Stimulated activated CD4-positive, alpha-beta T cell treated with anti-CD3 and anti-CD28 coated beads, Interleukin-2, amount 100 ng/mL, for 24 hours (primary cell): ENCODE measurements at regions not wholly inside any gene's neighbourhood (a gene's known extent, or its start where the extent isn't known, plus 50 kb on each side); places are given as distances from the start of the nearest gene placed in this dataset.

Source experiments
- DNase-seq, 2 donors: peaks; one replicate each; pipeline ENCODE4 v3.0.0-alpha.2; 2020

DNA sequence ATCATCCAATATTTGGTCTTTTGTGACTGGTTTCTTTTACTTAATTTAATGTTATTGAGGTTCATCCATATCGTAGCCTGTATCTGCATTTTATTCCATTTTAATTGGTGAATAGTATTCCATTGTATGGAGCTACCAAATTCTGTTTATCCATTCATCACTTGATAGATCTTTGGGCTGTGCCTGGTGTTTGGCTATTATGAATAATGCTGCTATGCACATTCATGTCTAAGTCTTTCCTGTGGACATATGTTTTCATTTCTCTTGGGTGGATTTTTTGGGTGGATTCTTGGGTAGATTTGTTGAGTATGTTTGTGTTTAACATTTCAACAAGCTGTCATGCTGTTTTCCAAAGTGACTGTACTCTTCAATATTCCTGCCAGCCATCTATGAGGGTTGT is 52.5 kb upstream of the NEDD4L start:
- DNase-seq = no peak

DNA sequence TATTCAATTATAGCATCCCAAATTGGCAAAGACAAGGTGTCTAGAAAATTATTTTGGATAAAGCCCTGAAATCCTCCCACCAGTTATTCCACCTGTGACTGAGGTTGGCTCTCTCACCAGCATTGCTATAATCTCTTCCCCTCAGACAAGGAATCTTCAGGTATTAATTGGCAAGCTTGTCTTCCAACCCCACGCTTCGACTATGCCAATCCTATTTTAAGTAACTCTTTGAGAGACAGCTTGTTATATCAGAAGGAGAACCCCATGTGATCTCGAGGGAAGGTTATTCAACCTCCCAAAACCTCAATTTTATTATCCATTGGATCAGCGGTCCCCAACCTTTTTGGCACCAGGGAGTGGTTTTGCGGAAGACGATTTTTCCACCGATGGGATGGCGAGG is 54.5 kb upstream of the NEDD4L start:
- no peak for DNase-seq

DNA sequence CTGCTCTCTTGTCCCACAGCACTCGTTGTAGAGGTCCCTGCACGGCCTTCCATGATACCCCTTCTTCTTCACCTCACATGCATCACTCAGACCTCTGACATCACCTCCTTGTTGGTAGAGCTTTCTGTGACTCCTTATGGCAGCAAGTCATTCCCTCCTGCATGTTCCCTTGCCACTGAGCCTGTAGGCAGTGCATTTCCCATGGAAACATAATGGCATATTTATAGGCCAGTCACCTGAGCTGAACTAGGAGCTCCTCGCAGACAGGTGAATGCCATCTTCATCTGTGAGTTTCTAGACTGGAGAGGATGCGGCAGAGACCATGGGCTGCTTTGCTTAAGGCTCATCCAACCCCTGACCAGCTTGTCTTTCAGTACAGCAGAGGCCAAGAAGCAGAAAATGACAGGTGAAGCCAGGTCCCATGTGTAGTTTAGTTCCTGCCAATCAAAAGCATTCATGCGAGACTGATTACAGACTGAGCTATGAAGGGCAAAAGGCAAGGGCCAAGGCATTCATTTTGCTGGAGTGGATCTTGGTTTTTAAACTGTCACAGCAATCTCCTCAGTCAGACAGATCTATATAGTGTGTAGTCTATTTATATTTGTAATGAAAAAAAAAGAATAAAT is 59.4 kb upstream of the NEDD4L start:
- no peak for DNase-seq

DNA sequence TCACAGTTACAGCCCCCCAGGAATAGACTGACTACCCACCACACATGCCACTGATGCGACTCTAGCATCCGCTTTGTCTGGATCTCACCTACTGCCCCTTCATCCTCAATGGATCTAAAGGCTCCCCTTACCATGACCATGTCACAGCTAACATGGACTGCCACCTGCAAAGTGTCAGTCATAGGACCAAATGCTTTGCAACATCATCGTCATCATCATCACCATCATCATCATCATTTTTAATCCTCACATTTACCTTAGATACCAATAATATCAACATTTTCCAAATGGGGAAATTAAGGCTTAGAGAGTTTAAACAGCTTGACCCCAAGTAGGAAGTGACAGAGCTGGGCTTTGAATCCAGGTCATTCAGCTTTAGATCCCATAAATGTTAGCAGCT is 60.1 kb upstream of the NEDD4L start:
- DNase-seq = no peak

DNA sequence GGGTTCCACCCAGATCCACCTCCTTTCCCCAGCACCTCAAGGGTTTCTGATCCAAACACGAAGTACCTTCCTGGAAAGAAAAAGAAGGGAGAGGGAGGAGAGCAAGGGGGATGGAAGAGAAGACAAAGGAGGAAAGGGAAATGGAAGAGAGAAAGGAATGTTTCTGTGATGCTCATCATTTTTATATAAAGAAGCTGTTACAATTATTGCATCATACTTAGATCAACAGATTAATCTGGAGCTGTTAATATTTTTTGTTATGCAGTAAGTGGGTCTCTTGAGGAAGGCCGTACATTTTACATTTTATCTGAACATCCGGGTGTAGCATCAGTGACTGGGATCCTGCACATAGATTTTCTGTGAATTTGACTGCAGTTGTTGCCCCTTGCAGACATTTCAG is 60.6 kb upstream of the NEDD4L start:
- no peak for DNase-seq

DNA sequence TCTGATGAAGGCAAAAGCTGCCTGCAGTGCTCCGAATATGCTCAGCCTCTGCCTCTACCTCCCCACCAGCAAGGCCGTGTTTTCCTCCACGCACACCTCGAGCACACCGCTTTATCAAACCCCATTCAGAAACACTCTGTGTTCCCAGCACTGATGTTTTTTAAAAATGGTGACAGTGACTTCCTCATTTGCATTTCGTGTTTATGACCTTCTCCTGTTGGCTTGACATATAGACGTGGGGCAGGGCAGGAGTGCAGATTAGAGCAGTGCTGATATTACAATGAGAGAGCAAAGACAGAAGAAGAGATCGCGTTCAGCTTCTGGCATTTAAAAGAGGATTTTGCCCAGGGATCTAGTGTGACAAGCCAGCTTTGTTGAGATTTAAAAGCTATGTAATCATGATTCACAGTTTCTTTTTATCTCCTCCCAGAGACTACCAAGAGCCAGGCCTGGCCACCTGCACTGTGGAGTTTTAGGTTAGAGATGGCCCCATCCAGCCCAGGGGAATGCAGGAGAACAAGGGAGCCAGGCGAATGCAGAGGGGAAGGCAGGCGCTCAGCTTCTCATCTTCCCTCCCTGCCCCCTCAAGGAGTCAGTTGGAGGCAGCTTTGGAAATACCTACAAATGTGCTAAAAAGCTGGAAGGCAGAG is 61.5 kb upstream of the NEDD4L start:
- DNase-seq = no peak

DNA sequence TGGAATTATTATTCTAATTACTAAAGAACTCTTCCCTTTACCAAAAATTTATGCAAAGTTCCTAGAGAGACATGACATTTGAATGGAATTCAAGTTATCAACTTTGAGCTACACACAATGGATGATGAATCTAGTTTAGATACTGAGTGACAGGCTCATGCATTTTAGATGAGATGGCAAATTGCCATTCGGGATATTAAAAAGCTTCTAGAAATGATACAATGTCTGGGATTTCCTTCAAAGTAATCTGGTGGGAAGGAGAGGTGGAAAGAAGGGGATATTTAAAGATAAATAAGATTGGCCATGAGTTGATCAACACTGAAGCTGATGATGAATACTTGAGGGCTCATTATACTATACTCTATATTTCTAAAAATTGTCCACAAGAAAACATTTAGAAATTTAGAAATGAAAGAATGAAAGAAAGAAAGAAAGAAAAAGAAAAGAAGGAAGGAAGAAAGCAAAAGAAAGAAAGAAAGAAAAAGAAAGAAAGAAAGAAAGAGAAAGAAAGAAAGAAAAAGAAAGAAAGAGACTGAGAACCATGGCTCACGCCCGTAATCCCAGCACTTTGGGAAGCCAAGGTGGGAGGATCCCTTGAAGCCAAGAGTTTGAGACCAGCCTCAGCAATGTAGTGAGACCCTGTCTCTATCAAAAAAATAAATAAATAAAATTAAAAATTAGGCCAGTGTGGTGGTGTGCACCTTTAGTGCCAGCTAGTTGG is 62.6 kb upstream of the NEDD4L start:
- DNase-seq = no peak

DNA sequence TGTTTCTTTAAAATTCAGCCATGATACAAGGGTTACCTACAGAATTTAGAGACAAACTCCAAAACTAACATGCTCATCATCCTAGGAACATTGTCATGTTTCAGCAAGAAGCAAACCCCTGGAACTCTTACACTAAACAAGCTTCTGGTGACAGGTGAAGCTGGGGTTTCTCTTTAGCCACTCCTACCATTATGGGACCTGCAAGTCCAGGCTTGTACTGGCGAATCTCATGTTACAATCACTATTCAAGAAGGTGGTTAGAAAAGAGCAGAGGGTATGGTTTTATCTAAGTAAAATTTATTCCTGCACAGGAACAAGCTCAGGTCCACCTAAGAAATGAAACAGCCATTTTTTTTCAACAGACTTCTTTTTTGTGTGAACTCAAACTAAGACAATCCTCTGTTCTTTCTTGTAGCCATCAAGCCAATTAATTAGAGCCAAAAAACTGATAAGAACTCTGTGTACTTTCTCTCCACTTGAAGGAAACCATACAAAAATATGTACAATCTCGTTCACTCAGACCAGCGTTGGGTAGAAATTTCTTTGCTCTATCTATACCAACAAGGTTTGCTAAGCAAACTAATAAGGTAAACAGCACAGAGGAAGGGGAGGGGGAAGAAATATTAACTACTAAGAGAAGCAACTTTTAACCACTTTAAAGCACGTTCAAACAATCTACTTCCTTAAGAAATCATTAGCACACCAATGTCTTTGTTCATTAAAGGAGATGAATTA is 63.3 kb upstream of the NEDD4L start:
- DNase-seq = no peak

DNA sequence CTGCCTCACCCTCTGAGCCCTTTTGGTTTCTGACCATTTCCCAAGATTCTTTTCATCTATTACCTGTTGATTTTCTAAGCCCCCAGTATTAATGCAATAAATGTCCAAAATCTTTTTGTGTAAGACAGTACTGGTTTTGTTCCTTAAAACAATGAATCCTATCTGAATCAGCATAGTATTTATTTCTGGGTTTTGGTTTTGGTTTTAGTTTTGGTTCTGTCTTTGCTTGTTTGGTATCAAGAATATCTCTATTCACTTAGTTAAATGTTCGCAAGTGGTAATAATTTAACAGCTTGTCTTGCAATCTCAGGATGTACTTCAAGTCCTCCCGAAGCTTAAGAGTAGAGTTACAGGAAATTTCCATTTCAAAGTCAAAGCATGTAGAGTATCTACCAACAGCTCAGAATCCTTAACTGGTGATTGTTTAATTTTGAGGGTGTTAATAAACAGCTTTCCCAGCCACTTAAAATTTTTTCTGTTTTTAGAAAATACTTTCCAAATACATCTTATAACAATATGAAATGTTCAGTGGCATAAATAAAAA is 67.7 kb upstream of the NEDD4L start:
- no peak for DNase-seq

DNA sequence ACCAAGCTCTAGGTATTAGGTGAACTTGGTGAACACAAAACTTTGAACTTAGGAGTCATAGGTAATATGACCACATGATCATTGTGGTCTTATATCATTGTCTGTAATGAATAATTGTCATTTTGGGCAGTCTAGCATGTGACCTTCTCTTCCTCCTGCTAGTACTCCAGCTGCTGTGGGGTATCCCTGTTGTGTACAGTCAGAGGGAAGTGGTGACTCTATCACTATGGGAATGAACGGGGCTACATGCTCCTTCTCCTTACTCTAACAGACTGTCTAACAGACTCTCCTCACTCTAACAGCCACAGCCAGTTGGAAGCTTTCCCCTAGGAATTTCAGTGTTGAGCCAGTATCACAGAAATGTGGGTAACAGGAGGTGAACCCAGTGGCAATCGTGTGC is 68.2 kb upstream of the NEDD4L start:
- no peak for DNase-seq

DNA sequence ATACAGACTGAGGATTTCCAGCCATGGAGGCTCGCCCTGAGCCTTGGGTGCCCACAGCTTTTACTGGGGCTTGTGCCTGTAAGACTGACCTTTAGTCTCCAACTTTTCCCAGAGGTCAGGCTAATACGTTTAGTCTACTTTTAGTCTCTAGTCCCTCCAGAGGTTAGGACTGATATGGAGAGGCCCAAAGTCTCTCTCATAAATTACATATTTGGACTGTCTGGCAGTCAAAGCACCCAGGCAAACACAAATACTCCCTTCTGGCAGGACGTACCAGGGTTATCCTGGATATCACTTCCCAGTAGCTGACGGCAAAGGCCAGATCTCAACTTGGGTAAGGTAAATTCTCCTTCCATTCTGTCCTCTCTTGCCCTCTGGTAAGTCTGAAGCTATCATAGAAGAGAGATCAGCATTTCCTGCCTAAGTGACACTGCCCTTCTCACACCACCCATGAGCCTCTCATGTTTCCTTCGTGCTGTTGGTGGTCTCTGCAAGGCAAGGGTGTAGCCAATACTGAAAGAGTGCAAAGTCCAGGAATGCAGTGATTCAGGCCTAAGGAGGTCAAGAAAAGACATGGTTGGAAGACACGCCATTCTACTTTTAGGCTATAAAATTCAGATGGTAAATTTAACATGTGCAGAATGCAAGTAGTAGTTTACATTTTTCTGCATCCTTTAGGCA is 69.3 kb upstream of the NEDD4L start:
- no peak for DNase-seq

DNA sequence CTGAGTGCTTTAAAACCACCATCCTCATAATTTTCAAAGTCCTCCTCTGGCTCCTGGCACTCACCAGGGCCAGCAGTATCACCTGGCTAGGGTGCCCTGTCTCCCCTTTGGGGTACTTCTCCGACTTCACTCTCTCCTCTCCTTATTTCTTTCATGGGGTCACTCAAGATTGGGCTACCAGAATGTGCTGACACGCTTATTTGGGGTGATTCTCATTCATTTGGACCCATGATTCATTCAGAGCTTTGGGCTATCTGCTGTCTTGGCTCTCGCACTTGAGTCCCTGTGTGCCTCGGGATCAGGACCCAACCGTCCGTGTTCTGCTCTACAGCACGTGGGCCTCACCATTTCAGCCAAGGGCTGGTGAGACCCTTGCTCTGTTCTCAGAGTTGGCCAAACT is 70.1 kb upstream of the NEDD4L start:
- DNase-seq = no peak

DNA sequence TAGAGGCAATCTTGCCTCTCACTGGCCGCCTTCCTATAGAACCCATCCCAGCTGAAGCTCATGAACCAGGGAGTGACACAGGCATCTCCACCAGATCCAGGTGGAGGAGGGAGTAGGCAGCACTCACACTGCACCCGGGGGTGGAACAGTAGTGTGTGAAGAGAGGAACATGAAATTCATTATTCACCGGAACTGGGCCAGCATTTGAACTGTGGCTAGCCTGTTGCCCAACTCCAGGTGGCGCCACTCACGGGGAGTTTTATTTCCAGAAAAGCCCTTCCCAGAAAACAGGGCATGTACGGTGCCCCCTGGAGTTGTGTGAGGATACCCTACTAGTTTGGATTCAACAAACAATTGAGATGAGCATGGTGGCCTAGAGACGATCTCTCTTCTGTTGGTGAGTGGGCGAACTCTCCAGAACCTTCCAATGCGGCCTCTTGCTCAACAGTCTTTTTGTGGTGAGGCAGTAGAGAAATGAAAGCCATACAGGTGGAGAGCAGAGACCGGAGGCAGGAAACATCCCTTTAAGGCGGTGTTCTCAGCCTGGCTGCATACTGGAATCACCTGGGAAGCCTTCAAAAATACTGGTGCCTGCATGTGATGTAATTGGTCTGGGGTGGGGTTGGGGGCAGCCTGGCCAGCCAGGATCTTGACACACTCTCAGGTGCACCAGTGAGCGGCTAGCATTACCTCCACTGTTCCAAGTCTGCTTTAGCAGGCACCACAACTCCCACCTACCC is 73.5 kb upstream of the NEDD4L start:
- peak in 1 of 2 donors; percentile 29 for DNase-seq

DNA sequence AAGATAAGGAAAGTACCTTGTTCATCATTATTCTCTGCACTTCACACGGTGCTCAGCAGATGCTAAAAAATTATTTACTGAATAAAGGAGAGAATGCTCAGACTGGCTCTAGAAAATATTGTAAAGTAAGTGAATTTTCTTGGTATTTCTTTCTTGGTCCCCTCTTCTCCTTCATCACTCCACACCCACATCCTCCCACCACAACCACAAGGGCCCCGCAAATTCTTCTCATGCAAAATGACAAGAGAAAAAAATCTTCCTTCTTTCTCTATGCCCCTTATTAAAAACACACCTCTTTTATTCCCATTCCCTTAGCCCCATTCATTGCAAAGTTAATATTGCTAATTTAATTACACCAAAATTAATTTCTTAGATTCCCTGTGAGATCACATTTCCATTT is 74.2 kb upstream of the NEDD4L start:
- DNase-seq = no peak

DNA sequence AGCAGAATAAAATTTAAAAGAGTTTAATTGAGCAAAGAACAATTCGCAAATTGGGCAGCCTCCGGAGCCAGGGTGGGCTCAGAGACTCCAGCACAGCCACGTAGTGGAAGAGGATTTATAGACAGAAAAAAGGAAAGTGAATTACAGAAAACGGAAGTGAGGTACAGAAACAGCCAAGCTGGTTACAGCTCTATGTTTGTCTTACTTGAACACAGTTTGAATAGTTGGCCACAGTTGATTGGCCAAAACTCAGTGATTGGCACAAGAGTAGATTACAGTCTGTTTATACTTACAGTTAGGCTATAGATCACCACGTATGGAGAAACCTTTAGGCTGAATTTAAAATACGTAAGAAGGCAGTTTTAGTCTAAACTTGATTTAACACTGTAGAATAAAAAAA is 78.8 kb upstream of the NEDD4L start:
- DNase-seq = no peak

DNA sequence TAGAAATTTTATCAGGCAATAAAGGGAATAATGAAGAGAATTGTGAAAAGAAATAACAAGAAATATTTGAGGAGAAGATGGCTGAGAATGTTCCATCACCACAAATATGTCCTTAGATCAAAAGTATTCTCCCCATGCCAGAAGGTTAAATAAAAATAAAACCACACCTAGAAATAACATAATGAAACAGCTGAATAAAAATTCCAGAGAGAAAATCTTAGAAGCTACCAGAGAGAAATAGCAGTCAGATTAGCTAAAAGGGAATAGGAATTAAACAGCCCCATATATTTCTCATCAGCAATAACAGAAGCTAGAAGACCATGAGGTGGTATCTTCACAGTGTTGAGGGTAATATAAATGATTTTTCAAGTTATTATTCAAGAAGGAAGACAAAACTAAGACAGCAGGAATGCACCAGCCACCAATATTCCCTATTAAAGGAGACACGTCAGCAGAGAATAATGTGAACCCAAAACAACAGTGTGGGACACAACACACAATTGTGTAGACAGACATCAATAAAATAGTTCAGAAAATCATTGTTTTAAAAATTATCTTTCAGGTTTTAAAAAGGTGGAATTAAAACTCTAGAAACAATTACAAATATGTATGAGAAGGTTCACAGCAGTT is 82.0 kb upstream of the NEDD4L start:
- no peak for DNase-seq

DNA sequence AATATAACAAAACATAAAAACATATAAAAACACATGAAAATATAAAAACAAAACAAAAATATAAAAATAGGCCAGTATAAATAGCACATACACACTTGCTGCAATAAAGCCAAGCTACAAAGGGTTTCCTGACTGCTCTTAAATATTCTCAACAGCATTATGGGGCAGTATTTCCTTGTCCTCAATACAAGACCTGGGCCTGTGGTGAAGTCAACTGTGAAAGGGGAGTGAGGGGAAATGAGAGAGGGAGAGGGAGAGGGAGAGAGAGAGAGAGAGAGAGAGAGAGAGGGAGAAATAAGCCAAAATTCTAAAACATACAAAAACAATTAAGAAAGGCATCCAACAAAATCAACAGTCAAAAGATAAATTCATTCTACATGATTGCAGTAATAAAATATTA is 82.6 kb upstream of the NEDD4L start:
- DNase-seq = no peak

DNA sequence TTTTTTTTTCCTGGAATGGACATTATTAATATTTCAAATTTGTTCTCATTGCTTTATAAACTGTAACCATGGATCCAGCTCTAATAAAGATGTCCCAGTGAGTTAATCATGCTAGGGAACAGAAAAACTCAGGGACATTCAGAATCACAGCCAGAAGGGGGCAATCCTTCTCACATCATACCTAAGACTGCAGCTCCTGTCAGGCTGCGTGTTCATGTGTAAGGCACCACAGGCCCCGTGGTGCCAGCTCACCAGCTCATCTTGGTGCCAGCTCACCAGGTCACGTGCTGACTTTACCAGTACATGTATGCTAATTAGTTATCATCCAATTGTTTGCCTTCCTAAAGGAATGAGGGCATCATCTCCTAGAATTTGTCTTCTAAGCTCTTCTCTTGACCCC is 84.7 kb upstream of the NEDD4L start:
- DNase-seq = no peak

DNA sequence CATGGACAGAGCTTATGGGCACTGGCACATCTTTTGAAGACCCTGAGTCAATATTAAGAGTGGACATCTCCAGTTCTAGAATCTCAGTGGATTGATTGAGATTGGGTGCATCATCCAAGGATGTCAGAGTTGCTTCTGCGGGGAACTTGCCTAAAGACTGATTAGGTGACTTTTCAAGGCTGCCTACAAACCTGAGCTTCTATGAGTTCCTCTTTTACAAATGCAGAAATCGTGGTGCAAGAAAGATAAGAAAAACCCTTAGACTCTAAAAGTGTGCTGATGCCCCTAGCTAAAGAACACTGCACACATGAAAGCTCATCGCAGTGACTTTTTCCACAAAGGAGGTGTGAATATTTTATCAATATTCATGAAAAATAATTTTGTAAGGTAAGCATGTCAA is 86.8 kb upstream of the NEDD4L start:
- no peak for DNase-seq

DNA sequence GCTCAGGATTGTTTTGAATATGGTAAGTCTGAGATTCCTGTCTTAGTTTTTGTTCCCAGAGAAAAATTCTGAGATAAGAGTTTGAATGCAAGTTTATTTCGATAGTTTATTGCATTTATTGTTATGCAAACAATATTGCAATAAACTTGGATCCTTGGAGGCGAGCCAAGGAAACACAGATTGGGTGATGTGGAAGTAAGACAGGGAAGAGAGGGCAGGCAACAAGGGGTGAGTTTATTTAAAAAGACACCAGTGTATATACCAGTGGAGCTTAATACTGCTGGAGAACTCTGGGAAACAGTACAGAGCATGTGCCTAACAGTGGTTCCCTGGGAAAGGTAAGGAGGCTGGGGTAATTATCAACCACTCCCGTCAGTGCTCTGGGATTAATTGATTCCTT is 87.5 kb upstream of the NEDD4L start:
- DNase-seq = no peak

DNA sequence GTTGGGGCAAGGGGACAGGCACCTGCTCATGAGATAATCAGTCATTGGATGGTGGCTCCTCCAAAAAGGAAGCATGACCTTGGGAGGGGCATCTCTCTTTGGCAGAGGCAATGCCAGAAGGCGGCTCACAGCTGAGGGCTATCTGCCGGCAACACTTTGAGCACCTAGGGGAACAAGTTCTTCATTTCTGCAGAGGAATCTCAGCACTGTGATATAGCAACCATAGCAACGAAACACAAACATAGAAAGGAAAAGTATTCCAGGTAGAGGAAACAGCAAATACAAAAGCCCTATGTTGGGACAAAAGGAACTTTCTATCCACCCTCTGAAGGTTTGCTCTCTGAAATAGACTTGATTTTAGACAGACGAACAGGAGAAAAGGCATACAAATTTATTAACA is 89.1 kb upstream of the NEDD4L start:
- DNase-seq = no peak

DNA sequence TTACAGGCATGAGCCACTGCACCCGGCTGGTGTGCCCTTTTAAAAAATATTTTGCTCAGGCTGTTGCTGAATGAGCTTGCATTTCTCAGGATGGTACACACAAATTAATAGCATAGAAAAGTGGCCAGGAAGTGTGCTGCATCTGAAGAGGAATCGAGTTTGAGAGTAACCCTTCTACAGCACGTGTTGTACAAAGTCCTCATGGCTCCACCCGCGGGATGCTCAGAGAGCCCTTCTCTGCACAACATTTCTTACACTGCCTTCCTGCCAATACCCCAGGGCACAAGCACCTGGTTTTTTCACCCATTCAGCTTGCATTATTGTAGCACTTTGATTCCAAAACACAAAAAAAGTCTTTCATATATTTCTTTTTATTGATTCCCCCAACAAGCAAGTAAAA is 90.1 kb upstream of the NEDD4L start:
- DNase-seq = no peak
